Nephron progenitor cell (in vitro differentiated cells): ENCODE measurements at regions not wholly inside any gene's neighbourhood (a gene's known extent, or its start where the extent isn't known, plus 50 kb on each side); places are given as distances from the start of the nearest gene placed in this dataset.

Source experiments
- DNase-seq: peaks from one replicate; pipeline ENCODE4 v3.0.0; 2021
- H3K27ac Mint-ChIP-seq: 2 replicates; pipeline ENCODE4 v1.8.0; 2021; ENCODE audit warnings: mild to moderate bottlenecking, moderate library complexity, mixed read lengths
- H3K27me3 Mint-ChIP-seq: 2 replicates; pipeline ENCODE4 v1.8.0; 2021; ENCODE audit warnings: mild to moderate bottlenecking, low read depth, mixed read lengths; ENCODE audit not compliant: poor library complexity
- H3K36me3 Mint-ChIP-seq: 2 replicates; pipeline ENCODE4 v1.8.0; 2021; ENCODE audit warnings: low read depth, mixed read lengths
- H3K4me1 Mint-ChIP-seq: 2 replicates; pipeline ENCODE4 v1.8.0; 2021; ENCODE audit warnings: mixed read lengths
- H3K4me3 Mint-ChIP-seq: 2 replicates; pipeline ENCODE4 v1.8.0; 2021; ENCODE audit warnings: mild to moderate bottlenecking, moderate library complexity, mixed read lengths
- H3K9me3 Mint-ChIP-seq: 2 replicates; pipeline ENCODE4 v1.8.0; 2021; ENCODE audit warnings: mild to moderate bottlenecking, moderate library complexity, mixed read lengths
- CTCF ChIP-seq: fragments of 200-600 bp; sonication (generic); IDR thresholded peaks from 2 replicates; pipeline ENCODE4 v1.5.0; 2021; ENCODE audit warnings: antibody characterized with exemption

- no peak for TF ChIP-seq CTCF
- DNase-seq = no peak
- no peak overlapping the region for H3K4me3 Mint-ChIP-seq
- H3K36me3 Mint-ChIP-seq = no peaks in the 10 kb centered on the region
- peaks cover 38% of the 10 kb centered on the region for H3K9me3 Mint-ChIP-seq
- no peaks in the 10 kb centered on the region for H3K4me1 Mint-ChIP-seq
- H3K27me3 Mint-ChIP-seq = no peaks in the 10 kb centered on the region
- H3K27ac Mint-ChIP-seq = no peak overlapping the region
These were observed 166.9 kb downstream of the DMRT2 start for GRCh38 chr9:1217076-1217475.

GRCh38 chr9:1219284-1219683 is 169.1 kb downstream of the DMRT2 start:
- peaks cover 2% of the 10 kb centered on the region for H3K27me3 Mint-ChIP-seq
- no peak for DNase-seq

GRCh38 chr9:1221298-1221697 is 171.1 kb downstream of the DMRT2 start:
- Mint-ChIP-seq H3K4me3 (no peak overlapping the region), H3K27ac (no peak overlapping the region), H3K36me3 (no peaks in the 10 kb centered on the region), H3K9me3 (peaks cover 47% of the 10 kb centered on the region), H3K27me3 (peaks cover 2% of the 10 kb centered on the region), H3K4me1 (no peaks in the 10 kb centered on the region)
- TF ChIP-seq CTCF = no peak
- no peak for DNase-seq

More at GRCh38 chr9:1219284-1219683, 169.1 kb downstream of the DMRT2 start:
- Mint-ChIP-seq H3K36me3 (no peaks in the 10 kb centered on the region), H3K4me3 (no peak overlapping the region), H3K4me1 (no peaks in the 10 kb centered on the region), H3K27ac (no peak overlapping the region), H3K9me3 (peaks cover 47% of the 10 kb centered on the region)
- no peak for TF ChIP-seq CTCF

- no peaks in the 10 kb centered on the region for H3K4me1 Mint-ChIP-seq
- no peak for TF ChIP-seq CTCF
- no peaks in the 10 kb centered on the region for H3K36me3 Mint-ChIP-seq
- H3K9me3 Mint-ChIP-seq = peaks cover 43% of the 10 kb centered on the region
- no peak overlapping the region for H3K27ac Mint-ChIP-seq
- DNase-seq = no peak
- H3K27me3 Mint-ChIP-seq = peaks cover 2% of the 10 kb centered on the region
- H3K4me3 Mint-ChIP-seq = no peak overlapping the region
These were observed 172.4 kb downstream of the DMRT2 start for GRCh38 chr9:1222511-1222910.

- no peak for DNase-seq
- H3K4me3 Mint-ChIP-seq = no peak overlapping the region
- no peaks in the 10 kb centered on the region for H3K27me3 Mint-ChIP-seq
- no peak overlapping the region for H3K27ac Mint-ChIP-seq
- no peak for TF ChIP-seq CTCF
- H3K4me1 Mint-ChIP-seq = no peaks in the 10 kb centered on the region
- H3K36me3 Mint-ChIP-seq = no peaks in the 10 kb centered on the region
- H3K9me3 Mint-ChIP-seq = peaks cover 25% of the 10 kb centered on the region
These were observed 182.1 kb downstream of the DMRT2 start for GRCh38 chr9:1231998-1232919.

GRCh38 chr9:1233568-1233967 is 183.4 kb downstream of the DMRT2 start:
- Mint-ChIP-seq H3K4me3 (no peak overlapping the region), H3K36me3 (no peaks in the 10 kb centered on the region), H3K4me1 (no peaks in the 10 kb centered on the region), H3K27me3 (no peaks in the 10 kb centered on the region), H3K9me3 (peaks cover 27% of the 10 kb centered on the region), H3K27ac (no peak overlapping the region)
- no peak for TF ChIP-seq CTCF
- DNase-seq = no peak
